ENCODE measurements at regions not wholly inside any gene's neighbourhood (a gene's known extent, or its start where the extent isn't known, plus 50 kb on each side); places are given as distances from the start of the nearest gene placed in this dataset.

DNA sequence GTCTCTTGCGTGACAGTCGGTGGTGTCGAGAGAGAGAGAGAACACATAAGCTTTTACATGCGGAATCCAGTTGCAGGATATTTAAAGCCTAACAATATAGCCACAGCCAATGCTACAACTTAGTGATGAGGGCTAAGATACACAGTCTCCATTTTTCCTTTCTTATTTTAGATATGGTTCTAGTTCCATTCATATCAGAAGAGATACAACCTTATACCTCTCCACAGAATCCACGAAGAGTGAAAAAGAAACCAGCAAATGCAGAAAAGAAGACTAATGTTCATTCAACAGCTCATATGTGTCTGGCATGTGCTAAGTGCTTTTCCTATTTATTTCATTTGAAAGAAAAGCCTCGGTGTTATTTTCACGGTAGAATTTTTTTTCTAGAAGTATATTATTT lies 249.0 kb upstream of the SLITRK1 start:
- H3K27ac ChIP-seq (ENCODE audit: low read length in 2 of 2) = no peak overlapping the region
- no peak overlapping the region for H3K4me3 Mint-ChIP-seq
- no peak overlapping the region for H3K27ac Mint-ChIP-seq
- no peaks in the 10 kb centered on the region for H3K9me3 ChIP-seq (ENCODE audit: control extremely low read depth in 1 of 3, control insufficient read depth in 2 of 3, insufficient read depth in 1 of 3, low read length in 2 of 3)
- no peak for DNase-seq
- no peak overlapping the region for H3K4me2 ChIP-seq (replicated peaks; ENCODE audit: low read depth, low read length, poor library complexity, severe bottlenecking)
- ChIA-PET POLR2A (no interaction called here), CTCF (no interaction called here)
- H4K20me1 ChIP-seq (ENCODE audit: control insufficient read depth, insufficient read depth, low read length, poor library complexity, severe bottlenecking) = no peaks in the 10 kb centered on the region
- H2AFZ ChIP-seq (ENCODE audit: insufficient read depth, low read depth, low read length, poor library complexity, severe bottlenecking) = no peak overlapping the region
- intact Hi-C loops (cut with micrococcal nuclease) = no loop called here
- no peak for TF ChIP-seq CTCF (IDR thresholded peaks at IDR 0.05)
- no peak for TF ChIP-seq EZH2 (IDR thresholded peaks at IDR 0.05; ENCODE audit: borderline replicate concordance, insufficient read depth, low read depth, low read length, poor library complexity, severe bottlenecking)
- WGBS (ENCODE audit: insufficient coverage) = 100% methylated on average over 4 of the region's 7 CpGs
- no peaks in the 10 kb centered on the region for H3K4me1 Mint-ChIP-seq
- H3K27me3 ChIP-seq (replicated peaks in 1 of 4; ENCODE audit: control extremely low read depth in 1 of 4, control insufficient read depth in 3 of 4, insufficient read depth in 4 of 4, low read length in 3 of 4) = no peaks in the 10 kb centered on the region
- no peak overlapping the region for H3K9ac ChIP-seq (ENCODE audit: low read length)
- ATAC-seq (ENCODE audit: low read depth) = no peak
- H3K36me3 ChIP-seq (replicated peaks in 1 of 2; ENCODE audit: control extremely low read depth in 1 of 2, control insufficient read depth in 1 of 2, extremely low read depth in 1 of 2, insufficient read depth in 2 of 2, low read length in 1 of 2) = no peaks in the 10 kb centered on the region
- H3K4me1 ChIP-seq (ENCODE audit: control insufficient read depth in 2 of 2, insufficient read depth in 2 of 2, low read length in 2 of 2) = no peaks in the 10 kb centered on the region
- no peaks in the 10 kb centered on the region for H3K9me3 Mint-ChIP-seq (ENCODE audit: insufficient read depth)
- no peaks in the 10 kb centered on the region for H3K79me2 ChIP-seq (ENCODE audit: control insufficient read depth, insufficient read depth, low read length)
- H3K4me3 ChIP-seq (ENCODE audit: control extremely low read depth in 1 of 5, extremely low read depth in 1 of 5, insufficient read depth in 1 of 5, low read depth in 2 of 5, low read length in 4 of 5) = no peak overlapping the region
- no peaks in the 10 kb centered on the region for H3K27me3 Mint-ChIP-seq

GRCh38 chr13:84130495-84131114 lies 248.3 kb upstream of the SLITRK1 start:
- H3K9ac ChIP-seq (ENCODE audit: low read length) = no peak overlapping the region
- TF ChIP-seq CTCF (IDR thresholded peaks at IDR 0.05) (no peak), EZH2 (IDR thresholded peaks at IDR 0.05; ENCODE audit: borderline replicate concordance, insufficient read depth, low read depth, low read length, poor library complexity, severe bottlenecking) (no peak)
- WGBS (ENCODE audit: insufficient coverage) = no CpG with 5 or more reads among the region's 1 CpG

More at GRCh38 chr13:84130495-84131114, 248.3 kb upstream of the SLITRK1 start:
- ATAC-seq (ENCODE audit: low read depth) (no peak), DNase-seq (no peak)
- H3K4me2 ChIP-seq (replicated peaks; ENCODE audit: low read depth, low read length, poor library complexity, severe bottlenecking) = no peak overlapping the region
- POLR2A ChIA-PET = no interaction called here
- H3K27me3 Mint-ChIP-seq = no peaks in the 10 kb centered on the region
- H3K27me3 ChIP-seq (replicated peaks in 1 of 4; ENCODE audit: control extremely low read depth in 1 of 4, control insufficient read depth in 3 of 4, insufficient read depth in 4 of 4, low read length in 3 of 4) = no peaks in the 10 kb centered on the region
- no peaks in the 10 kb centered on the region for H3K4me1 Mint-ChIP-seq
- no peaks in the 10 kb centered on the region for H3K36me3 ChIP-seq (replicated peaks in 1 of 2; ENCODE audit: control extremely low read depth in 1 of 2, control insufficient read depth in 1 of 2, extremely low read depth in 1 of 2, insufficient read depth in 2 of 2, low read length in 1 of 2)
- H3K4me3 ChIP-seq (ENCODE audit: control extremely low read depth in 1 of 5, extremely low read depth in 1 of 5, insufficient read depth in 1 of 5, low read depth in 2 of 5, low read length in 4 of 5) = no peak overlapping the region
- H2AFZ ChIP-seq (ENCODE audit: insufficient read depth, low read depth, low read length, poor library complexity, severe bottlenecking) = no peak overlapping the region
- H3K9me3 ChIP-seq (ENCODE audit: control extremely low read depth in 1 of 3, control insufficient read depth in 2 of 3, insufficient read depth in 1 of 3, low read length in 2 of 3) = no peaks in the 10 kb centered on the region
- H3K9me3 Mint-ChIP-seq (ENCODE audit: insufficient read depth) = no peaks in the 10 kb centered on the region
- CTCF ChIA-PET = no interaction called here
- no peaks in the 10 kb centered on the region for H3K4me1 ChIP-seq (ENCODE audit: control insufficient read depth in 2 of 2, insufficient read depth in 2 of 2, low read length in 2 of 2)
- no peaks in the 10 kb centered on the region for H3K79me2 ChIP-seq (ENCODE audit: control insufficient read depth, insufficient read depth, low read length)
- no peak overlapping the region for H3K27ac Mint-ChIP-seq
- no peak overlapping the region for H3K27ac ChIP-seq (ENCODE audit: low read length in 2 of 2)
- H3K4me3 Mint-ChIP-seq = no peak overlapping the region
- H4K20me1 ChIP-seq (ENCODE audit: control insufficient read depth, insufficient read depth, low read length, poor library complexity, severe bottlenecking) = no peaks in the 10 kb centered on the region
- intact Hi-C loops (cut with micrococcal nuclease) = no loop called here

All from B cell (primary cell).